ENCODE measurements at regions not wholly inside any gene's neighbourhood (a gene's known extent, or its start where the extent isn't known, plus 50 kb on each side); places are given as distances from the start of the nearest gene placed in this dataset.

DNA sequence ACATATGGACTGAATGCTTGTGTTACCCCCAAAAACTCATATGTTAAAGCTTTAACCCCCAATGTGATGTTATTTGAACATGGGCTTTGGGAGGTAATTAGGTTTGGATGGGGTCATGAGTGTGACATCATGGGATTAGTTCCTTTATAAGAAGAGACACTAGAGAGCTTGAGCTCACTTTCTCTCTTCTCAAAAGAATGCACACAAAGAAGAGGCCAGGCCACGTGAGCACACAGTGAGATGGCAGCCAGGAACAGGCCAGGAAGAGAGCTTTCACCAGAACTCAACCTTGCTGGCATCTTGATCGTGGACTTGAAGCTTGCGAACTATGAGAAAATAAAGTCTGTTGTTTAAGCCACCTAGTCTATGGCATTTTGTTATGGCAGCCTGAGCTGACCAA is 360.6 kb downstream of the NR2F1-AS1 start:
- TF ChIP-seq, protein P1, sequence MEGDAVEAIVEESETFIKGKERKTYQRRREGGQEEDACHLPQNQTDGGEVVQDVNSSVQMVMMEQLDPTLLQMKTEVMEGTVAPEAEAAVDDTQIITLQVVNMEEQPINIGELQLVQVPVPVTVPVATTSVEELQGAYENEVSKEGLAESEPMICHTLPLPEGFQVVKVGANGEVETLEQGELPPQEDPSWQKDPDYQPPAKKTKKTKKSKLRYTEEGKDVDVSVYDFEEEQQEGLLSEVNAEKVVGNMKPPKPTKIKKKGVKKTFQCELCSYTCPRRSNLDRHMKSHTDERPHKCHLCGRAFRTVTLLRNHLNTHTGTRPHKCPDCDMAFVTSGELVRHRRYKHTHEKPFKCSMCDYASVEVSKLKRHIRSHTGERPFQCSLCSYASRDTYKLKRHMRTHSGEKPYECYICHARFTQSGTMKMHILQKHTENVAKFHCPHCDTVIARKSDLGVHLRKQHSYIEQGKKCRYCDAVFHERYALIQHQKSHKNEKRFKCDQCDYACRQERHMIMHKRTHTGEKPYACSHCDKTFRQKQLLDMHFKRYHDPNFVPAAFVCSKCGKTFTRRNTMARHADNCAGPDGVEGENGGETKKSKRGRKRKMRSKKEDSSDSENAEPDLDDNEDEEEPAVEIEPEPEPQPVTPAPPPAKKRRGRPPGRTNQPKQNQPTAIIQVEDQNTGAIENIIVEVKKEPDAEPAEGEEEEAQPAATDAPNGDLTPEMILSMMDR (IDR thresholded peaks at IDR 0.05; ENCODE audit: low read length) = no peak
- no peak for TF ChIP-seq EZH2 (IDR thresholded peaks at IDR 0.05; ENCODE audit: borderline replicate concordance, low read length)

All from OCI-LY1 (cell line).